ENCODE measurements at regions not wholly inside any gene's neighbourhood (a gene's known extent, or its start where the extent isn't known, plus 50 kb on each side); places are given as distances from the start of the nearest gene placed in this dataset.
A peak's percentile ranks its signal among the peaks of the same experiment; 100 is the strongest.

GRCh38 chr15:70158309-70159000 lies 60.7 kb upstream of the TLE3 start:
- H3K27ac ChIP-seq, result no peak overlapping the region
- TF ChIP-seq POLR2A (IDR thresholded peaks at IDR 0.05), result no peak
- TF ChIP-seq POLR2AphosphoS5 (IDR thresholded peaks at IDR 0.05), result no peak
- no peak for TF ChIP-seq CTCF (IDR thresholded peaks at IDR 0.05)
- WGBS, result 97% methylated on average over 9 of the region's 9 CpGs
- no peak overlapping the region for H3K4me3 ChIP-seq
- no peaks in the 10 kb centered on the region for H3K27me3 ChIP-seq (replicated peaks; ENCODE audit: insufficient read depth)
- intact Hi-C loops (cut with DNase I), result no loop called here
- H3K36me3 ChIP-seq, result no peaks in the 10 kb centered on the region
- H3K9me3 ChIP-seq, result no peaks in the 10 kb centered on the region
- H3K4me1 ChIP-seq (replicated peaks), result no peaks in the 10 kb centered on the region
- no peak for DNase-seq (ENCODE audit: low spot score)

- WGBS, result 33% methylated on average over 16 of the region's 17 CpGs
- DNase-seq (ENCODE audit: low spot score), result peak; percentile 50
- no peaks in the 10 kb centered on the region for H3K4me1 ChIP-seq (replicated peaks)
- intact Hi-C loops (cut with DNase I), result no loop called here
- H3K27me3 ChIP-seq (replicated peaks; ENCODE audit: insufficient read depth), result no peaks in the 10 kb centered on the region
- H3K27ac ChIP-seq, result no peak overlapping the region
- H3K36me3 ChIP-seq, result no peaks in the 10 kb centered on the region
- H3K9me3 ChIP-seq, result no peaks in the 10 kb centered on the region
- TF ChIP-seq POLR2A (IDR thresholded peaks at IDR 0.05), result no peak
- no peak for TF ChIP-seq POLR2AphosphoS5 (IDR thresholded peaks at IDR 0.05)
- no peak for TF ChIP-seq CTCF (IDR thresholded peaks at IDR 0.05)
- no peak overlapping the region for H3K4me3 ChIP-seq
Observed at GRCh38 chr15:70156671-70157271, 59.1 kb upstream of the TLE3 start.

GRCh38 chr15:70154718-70155347 lies 57.1 kb upstream of the TLE3 start:
- intact Hi-C loops (cut with DNase I), result no loop called here
- TF ChIP-seq POLR2AphosphoS5 (IDR thresholded peaks at IDR 0.05), result no peak
- no peak for TF ChIP-seq POLR2A (IDR thresholded peaks at IDR 0.05)
- TF ChIP-seq CTCF (IDR thresholded peaks at IDR 0.05), result no peak
- H3K27me3 ChIP-seq (replicated peaks; ENCODE audit: insufficient read depth), result no peaks in the 10 kb centered on the region
- no peaks in the 10 kb centered on the region for H3K9me3 ChIP-seq
- WGBS, result 77% methylated on average over 12 of the region's 12 CpGs
- DNase-seq (ENCODE audit: low spot score), result no peak
- H3K4me1 ChIP-seq (replicated peaks), result no peaks in the 10 kb centered on the region
- no peak overlapping the region for H3K27ac ChIP-seq
- H3K4me3 ChIP-seq, result no peak overlapping the region
- H3K36me3 ChIP-seq, result no peaks in the 10 kb centered on the region

- H3K4me3 ChIP-seq, result no peak overlapping the region
- no peaks in the 10 kb centered on the region for H3K9me3 ChIP-seq
- intact Hi-C loops (cut with DNase I), result no loop called here
- 74% methylated on average over 27 of the region's 27 CpGs for WGBS
- H3K27me3 ChIP-seq (replicated peaks; ENCODE audit: insufficient read depth), result no peaks in the 10 kb centered on the region
- H3K27ac ChIP-seq, result no peak overlapping the region
- TF ChIP-seq POLR2A (IDR thresholded peaks at IDR 0.05) (no peak), POLR2AphosphoS5 (IDR thresholded peaks at IDR 0.05) (no peak), CTCF (IDR thresholded peaks at IDR 0.05) (no peak)
- no peaks in the 10 kb centered on the region for H3K4me1 ChIP-seq (replicated peaks)
- no peak for DNase-seq (ENCODE audit: low spot score)
- H3K36me3 ChIP-seq, result no peaks in the 10 kb centered on the region
Observed at GRCh38 chr15:70153921-70154717, 56.4 kb upstream of the TLE3 start.

All from prostate gland (tissue), 2 donors.